ENCODE measurements at regions not wholly inside any gene's neighbourhood (a gene's known extent, or its start where the extent isn't known, plus 50 kb on each side); places are given as distances from the start of the nearest gene placed in this dataset.
"Not testable (repeated sequence)": the region's sequence is repeated elsewhere in the genome, so short reads cannot be mapped to it uniquely, and the experiment has no call there.

GRCh38 chr3:104941785-104942184 is 424.9 kb upstream of the ALCAM start:
- no peak overlapping the region for H3K4me3 Mint-ChIP-seq (ENCODE audit: unreplicated experiment)
- POLR2A ChIA-PET = interaction anchor here (0.8 kb wide), 1 partner anchor 10 kb away, joined by 3 read pairs; no protein-coding TSS in a partner anchor

GRCh38 chr3:104943974-104944373 is 422.7 kb upstream of the ALCAM start:
- CTCF ChIA-PET = no interaction called here
- no peak overlapping the region for H3K4me3 Mint-ChIP-seq (ENCODE audit: unreplicated experiment)

More at GRCh38 chr3:104941785-104942184, 424.9 kb upstream of the ALCAM start:
- no peak overlapping the region for H3K27ac Mint-ChIP-seq (ENCODE audit: low read depth, unreplicated experiment)
- no TSS peak for BruUV-seq (replicated peaks)
- intact Hi-C loops (cut with micrococcal nuclease) = no loop called here
- no peaks in the 10 kb centered on the region for H3K36me3 Mint-ChIP-seq (ENCODE audit: insufficient read depth, unreplicated experiment)
- CTCF ChIA-PET = interaction anchor here (0.6 to 0.7 kb wide), 4 partner anchors 10 to 931 kb away, joined by 3 read pairs; no protein-coding TSS in a partner anchor
- H3K9me3 Mint-ChIP-seq (ENCODE audit: unreplicated experiment) = no peaks in the 10 kb centered on the region
- no peak for DNase-seq (ENCODE audit: unreplicated experiment)
- H3K4me1 Mint-ChIP-seq (ENCODE audit: insufficient read depth, unreplicated experiment) = no peaks in the 10 kb centered on the region
- TF ChIP-seq CTCF (IDR thresholded peaks at IDR 0.05; ENCODE audit: unreplicated experiment) = no peak
- no peaks in the 10 kb centered on the region for H3K27me3 Mint-ChIP-seq (ENCODE audit: insufficient read depth, unreplicated experiment)

GRCh38 chr3:104947943-104948342 is 418.8 kb upstream of the ALCAM start:
- intact Hi-C loops (cut with micrococcal nuclease) = no loop called here
- H3K4me3 Mint-ChIP-seq (ENCODE audit: unreplicated experiment) = no peak overlapping the region
- no peak overlapping the region for H3K27ac Mint-ChIP-seq (ENCODE audit: low read depth, unreplicated experiment)
- CTCF ChIA-PET = interaction anchor here (0.9 kb wide), 1 partner anchor 12 kb away, joined by 6 read pairs; no protein-coding TSS in a partner anchor
- no peaks in the 10 kb centered on the region for H3K9me3 Mint-ChIP-seq (ENCODE audit: unreplicated experiment)
- H3K4me1 Mint-ChIP-seq (ENCODE audit: insufficient read depth, unreplicated experiment) = peaks cover 19% of the 10 kb centered on the region
- H3K27me3 Mint-ChIP-seq (ENCODE audit: insufficient read depth, unreplicated experiment) = no peaks in the 10 kb centered on the region
- H3K36me3 Mint-ChIP-seq (ENCODE audit: insufficient read depth, unreplicated experiment) = no peaks in the 10 kb centered on the region
- TF ChIP-seq CTCF (IDR thresholded peaks at IDR 0.05; ENCODE audit: unreplicated experiment) = no peak
- no TSS peak for BruUV-seq (replicated peaks)
- POLR2A ChIA-PET = interaction anchor here (0.9 kb wide), 1 partner anchor 9 kb away, joined by 6 read pairs; no protein-coding TSS in a partner anchor
- no peak for DNase-seq (ENCODE audit: unreplicated experiment)

More at GRCh38 chr3:104943974-104944373, 422.7 kb upstream of the ALCAM start:
- no peak overlapping the region for H3K27ac Mint-ChIP-seq (ENCODE audit: low read depth, unreplicated experiment)
- POLR2A ChIA-PET = no interaction called here
- H3K27me3 Mint-ChIP-seq (ENCODE audit: insufficient read depth, unreplicated experiment) = no peaks in the 10 kb centered on the region
- H3K4me1 Mint-ChIP-seq (ENCODE audit: insufficient read depth, unreplicated experiment) = no peaks in the 10 kb centered on the region
- DNase-seq (ENCODE audit: unreplicated experiment) = no peak
- no peak for TF ChIP-seq CTCF (IDR thresholded peaks at IDR 0.05; ENCODE audit: unreplicated experiment)
- BruUV-seq (replicated peaks) = no TSS peak
- intact Hi-C loops (cut with micrococcal nuclease) = no loop called here
- H3K9me3 Mint-ChIP-seq (ENCODE audit: unreplicated experiment) = no peaks in the 10 kb centered on the region
- H3K36me3 Mint-ChIP-seq (ENCODE audit: insufficient read depth, unreplicated experiment) = no peaks in the 10 kb centered on the region

- H3K4me1 Mint-ChIP-seq (ENCODE audit: insufficient read depth, unreplicated experiment) = peaks cover 26% of the 10 kb centered on the region
- intact Hi-C loops (cut with micrococcal nuclease) = loop anchor here (5.0 kb wide), 1 partner anchor 417 kb away; the partner anchor contains the start of gene ALCAM
- H3K36me3 Mint-ChIP-seq (ENCODE audit: insufficient read depth, unreplicated experiment); CTCF ChIA-PET; H3K27me3 Mint-ChIP-seq (ENCODE audit: insufficient read depth, unreplicated experiment); DNase-seq (ENCODE audit: unreplicated experiment); H3K9me3 Mint-ChIP-seq (ENCODE audit: unreplicated experiment); BruUV-seq (replicated peaks); H3K4me3 Mint-ChIP-seq (ENCODE audit: unreplicated experiment); H3K27ac Mint-ChIP-seq (ENCODE audit: low read depth, unreplicated experiment): not testable (repeated sequence)
- POLR2A ChIA-PET = interaction anchor here (2.7 kb wide), 1 partner anchor 416 kb away, joined by 9 read pairs; no protein-coding TSS in a partner anchor
Observed at GRCh38 chr3:104949810-104950209, 416.9 kb upstream of the ALCAM start.
